ENCODE measurements at regions not wholly inside any gene's neighbourhood (a gene's known extent, or its start where the extent isn't known, plus 50 kb on each side); places are given as distances from the start of the nearest gene placed in this dataset.

- TF ChIP-seq CREM (IDR thresholded peaks at IDR 0.05) (peak; percentile 47; the same call in 1 of the 2 replicates), CREM (CRISPR knock-in tag; IDR thresholded peaks at IDR 0.05) (no peak), GATAD2A (CRISPR knock-in tag; IDR thresholded peaks at IDR 0.05) (peak; percentile 70), MED1 (CRISPR knock-in tag; IDR thresholded peaks at IDR 0.05) (peak; percentile 57), CC2D1A (CRISPR knock-in tag; IDR thresholded peaks at IDR 0.05) (no peak), GZF1 (CRISPR knock-in tag; IDR thresholded peaks at IDR 0.05) (no peak), ARNT2 (CRISPR knock-in tag; IDR thresholded peaks at IDR 0.05; ENCODE audit: low read depth) (no peak), IRF2 (CRISPR knock-in tag; IDR thresholded peaks at IDR 0.05) (peak; percentile 41; the same call in 1 of the 2 replicates), ESRRA (CRISPR knock-in tag; IDR thresholded peaks at IDR 0.05; ENCODE audit: low read depth) (0 out of 2 replicates have a peak, but pooled peaks have one; percentile 63), SOX6 (IDR thresholded peaks at IDR 0.05) (no peak), SOX6 (CRISPR knock-in tag; IDR thresholded peaks at IDR 0.05) (peak; percentile 82), HOXA3 (CRISPR knock-in tag; IDR thresholded peaks at IDR 0.05) (no peak; the same call in 1 of the 2 replicates), ZNF12 (CRISPR knock-in tag; IDR thresholded peaks at IDR 0.05) (peak; percentile 97), NR2F6 (IDR thresholded peaks at IDR 0.05) (no peak), NR2F6 (CRISPR knock-in tag; IDR thresholded peaks at IDR 0.05) (peak; percentile 47; the same call in 1 of the 2 replicates), NR3C1 (CRISPR knock-in tag; IDR thresholded peaks at IDR 0.05) (no peak), SOX13 (IDR thresholded peaks at IDR 0.05) (no peak), SOX13 (CRISPR knock-in tag; conservative IDR thresholded peaks at IDR 0.05 in 1 of 2, IDR thresholded peaks at IDR 0.05 in 1 of 2) (peak in 1 of 2 experiments; percentile 80; a peak in 2 of 4 replicates), RXRB (CRISPR knock-in tag; IDR thresholded peaks at IDR 0.05; ENCODE audit: borderline replicate concordance) (peak; percentile 73), DPF2 (CRISPR knock-in tag; IDR thresholded peaks at IDR 0.05; ENCODE audit: borderline replicate concordance, low read depth) (no peak)
- TF ChIP-seq, protein P1, sequence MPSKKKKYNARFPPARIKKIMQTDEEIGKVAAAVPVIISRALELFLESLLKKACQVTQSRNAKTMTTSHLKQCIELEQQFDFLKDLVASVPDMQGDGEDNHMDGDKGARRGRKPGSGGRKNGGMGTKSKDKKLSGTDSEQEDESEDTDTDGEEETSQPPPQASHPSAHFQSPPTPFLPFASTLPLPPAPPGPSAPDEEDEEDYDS (CRISPR knock-in tag; IDR thresholded peaks at IDR 0.05), result 0 out of 2 replicates have a peak, but pooled peaks have one; percentile 18
- TF ChIP-seq, protein P2, sequence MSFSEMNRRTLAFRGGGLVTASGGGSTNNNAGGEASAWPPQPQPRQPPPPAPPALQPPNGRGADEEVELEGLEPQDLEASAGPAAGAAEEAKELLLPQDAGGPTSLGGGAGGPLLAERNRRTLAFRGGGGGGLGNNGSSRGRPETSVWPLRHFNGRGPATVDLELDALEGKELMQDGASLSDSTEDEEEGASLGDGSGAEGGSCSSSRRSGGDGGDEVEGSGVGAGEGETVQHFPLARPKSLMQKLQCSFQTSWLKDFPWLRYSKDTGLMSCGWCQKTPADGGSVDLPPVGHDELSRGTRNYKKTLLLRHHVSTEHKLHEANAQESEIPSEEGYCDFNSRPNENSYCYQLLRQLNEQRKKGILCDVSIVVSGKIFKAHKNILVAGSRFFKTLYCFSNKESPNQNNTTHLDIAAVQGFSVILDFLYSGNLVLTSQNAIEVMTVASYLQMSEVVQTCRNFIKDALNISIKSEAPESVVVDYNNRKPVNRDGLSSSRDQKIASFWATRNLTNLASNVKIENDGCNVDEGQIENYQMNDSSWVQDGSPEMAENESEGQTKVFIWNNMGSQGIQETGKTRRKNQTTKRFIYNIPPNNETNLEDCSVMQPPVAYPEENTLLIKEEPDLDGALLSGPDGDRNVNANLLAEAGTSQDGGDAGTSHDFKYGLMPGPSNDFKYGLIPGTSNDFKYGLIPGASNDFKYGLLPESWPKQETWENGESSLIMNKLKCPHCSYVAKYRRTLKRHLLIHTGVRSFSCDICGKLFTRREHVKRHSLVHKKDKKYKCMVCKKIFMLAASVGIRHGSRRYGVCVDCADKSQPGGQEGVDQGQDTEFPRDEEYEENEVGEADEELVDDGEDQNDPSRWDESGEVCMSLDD (CRISPR knock-in tag; IDR thresholded peaks at IDR 0.05; ENCODE audit: borderline replicate concordance), result no peak
- TF ChIP-seq, protein P3, sequence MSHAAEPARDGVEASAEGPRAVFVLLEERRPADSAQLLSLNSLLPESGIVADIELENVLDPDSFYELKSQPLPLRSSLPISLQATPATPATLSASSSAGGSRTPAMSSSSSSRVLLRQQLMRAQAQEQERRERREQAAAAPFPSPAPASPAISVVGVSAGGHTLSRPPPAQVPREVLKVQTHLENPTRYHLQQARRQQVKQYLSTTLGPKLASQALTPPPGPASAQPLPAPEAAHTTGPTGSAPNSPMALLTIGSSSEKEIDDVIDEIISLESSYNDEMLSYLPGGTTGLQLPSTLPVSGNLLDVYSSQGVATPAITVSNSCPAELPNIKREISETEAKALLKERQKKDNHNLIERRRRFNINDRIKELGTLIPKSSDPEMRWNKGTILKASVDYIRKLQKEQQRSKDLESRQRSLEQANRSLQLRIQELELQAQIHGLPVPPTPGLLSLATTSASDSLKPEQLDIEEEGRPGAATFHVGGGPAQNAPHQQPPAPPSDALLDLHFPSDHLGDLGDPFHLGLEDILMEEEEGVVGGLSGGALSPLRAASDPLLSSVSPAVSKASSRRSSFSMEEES (CRISPR knock-in tag; IDR thresholded peaks at IDR 0.05), result peak; percentile 36; the same call in 1 of the 2 replicates
- TF ChIP-seq, protein P4, sequence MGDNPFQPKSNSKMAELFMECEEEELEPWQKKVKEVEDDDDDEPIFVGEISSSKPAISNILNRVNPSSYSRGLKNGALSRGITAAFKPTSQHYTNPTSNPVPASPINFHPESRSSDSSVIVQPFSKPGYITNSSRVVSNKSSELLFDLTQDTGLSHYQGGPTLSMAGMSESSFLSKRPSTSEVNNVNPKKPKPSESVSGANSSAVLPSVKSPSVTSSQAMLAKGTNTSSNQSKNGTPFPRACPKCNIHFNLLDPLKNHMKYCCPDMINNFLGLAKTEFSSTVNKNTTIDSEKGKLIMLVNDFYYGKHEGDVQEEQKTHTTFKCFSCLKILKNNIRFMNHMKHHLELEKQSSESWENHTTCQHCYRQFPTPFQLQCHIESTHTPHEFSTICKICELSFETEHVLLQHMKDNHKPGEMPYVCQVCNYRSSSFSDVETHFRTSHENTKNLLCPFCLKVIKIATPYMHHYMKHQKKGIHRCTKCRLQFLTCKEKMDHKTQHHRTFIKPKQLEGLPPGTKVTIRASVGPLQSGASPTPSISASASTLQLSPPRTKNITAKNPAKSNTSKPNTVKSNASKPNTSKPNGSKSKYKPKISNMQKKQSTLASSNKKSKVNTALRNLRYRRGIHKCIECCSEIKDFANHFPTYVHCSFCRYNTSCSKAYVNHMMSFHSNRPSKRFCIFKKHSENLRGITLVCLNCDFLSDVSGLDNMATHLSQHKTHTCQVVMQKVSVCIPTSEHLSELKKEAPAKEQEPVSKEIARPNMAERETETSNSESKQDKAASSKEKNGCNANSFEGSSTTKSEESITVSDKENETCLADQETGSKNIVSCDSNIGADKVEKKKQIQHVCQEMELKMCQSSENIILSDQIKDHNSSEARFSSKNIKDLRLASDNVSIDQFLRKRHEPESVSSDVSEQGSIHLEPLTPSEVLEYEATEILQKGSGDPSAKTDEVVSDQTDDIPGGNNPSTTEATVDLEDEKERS (CRISPR knock-in tag; IDR thresholded peaks at IDR 0.05), result no peak
Observed at GRCh38 chr21:41686664-41687063, 80.2 kb downstream of the RIPK4 start (continued).

Measured in HepG2 (cell line).